ENCODE measurements at regions not wholly inside any gene's neighbourhood (a gene's known extent, or its start where the extent isn't known, plus 50 kb on each side); places are given as distances from the start of the nearest gene placed in this dataset.

DNA sequence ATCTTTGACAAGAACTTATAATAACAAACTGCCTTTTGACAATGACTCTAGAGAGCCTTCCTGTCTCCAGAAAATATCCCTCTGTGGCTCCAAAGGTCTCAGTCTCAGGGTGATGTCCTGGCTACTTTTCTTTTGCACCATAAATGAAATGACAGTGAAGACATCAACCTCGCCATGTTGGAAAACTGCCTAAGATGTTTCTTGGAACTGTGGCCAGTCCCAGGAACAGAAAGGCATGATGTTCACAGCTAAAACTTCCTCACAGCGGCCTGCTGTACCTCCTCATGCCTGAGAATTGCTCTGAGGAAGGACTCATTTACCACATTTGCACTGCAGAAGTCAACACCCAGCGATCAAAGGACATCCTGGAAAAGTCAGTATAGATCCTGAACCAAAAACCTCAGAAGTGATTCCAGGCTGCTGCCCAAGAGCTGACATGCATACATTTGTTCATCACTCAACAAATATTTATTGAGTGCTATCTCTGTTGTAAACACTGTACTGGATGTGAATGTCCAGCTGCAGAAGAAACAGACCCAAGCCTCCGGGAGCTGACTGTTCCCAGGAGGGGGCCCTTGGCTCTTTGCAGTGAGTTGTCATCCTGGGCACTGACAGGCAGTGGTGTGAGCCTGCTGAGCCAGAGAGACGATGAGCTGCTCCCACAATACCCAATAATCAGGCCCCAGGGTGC is 64.3 kb upstream of the ACSL3 start:
- TF ChIP-seq CTCF (IDR thresholded peaks at IDR 0.05): peak in 1 of 4 experiments; percentile 15
- no peak for TF ChIP-seq POLR2A (IDR thresholded peaks at IDR 0.05)
- TF ChIP-seq POLR2AphosphoS5 (IDR thresholded peaks at IDR 0.05): peak; percentile 77
